ENCODE measurements at regions not wholly inside any gene's neighbourhood (a gene's known extent, or its start where the extent isn't known, plus 50 kb on each side); places are given as distances from the start of the nearest gene placed in this dataset.
"Not testable (repeated sequence)": the region's sequence is repeated elsewhere in the genome, so short reads cannot be mapped to it uniquely, and the experiment has no call there.

DNA sequence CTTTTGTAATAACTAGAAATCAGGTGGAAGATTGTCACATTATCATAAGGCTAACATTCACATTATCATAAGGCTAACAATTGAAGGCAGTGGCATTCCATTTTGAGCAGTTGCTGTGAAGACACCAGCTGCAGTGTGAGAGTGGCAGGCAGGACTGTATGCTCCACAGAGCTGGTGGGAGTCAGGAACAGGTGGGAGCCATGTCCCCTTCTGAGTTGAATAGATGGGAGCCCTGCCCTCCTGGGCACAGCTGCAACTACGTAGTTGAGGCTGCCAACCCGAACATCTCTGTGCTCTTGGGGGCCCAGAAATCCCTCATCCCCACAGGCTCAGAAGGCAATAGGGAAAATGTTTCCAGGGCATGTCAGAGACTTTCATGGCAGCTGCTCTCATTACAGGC is 1627.6 kb downstream of the SI start:
- DNase-seq (ENCODE audit: low spot score), result no peak

DNA sequence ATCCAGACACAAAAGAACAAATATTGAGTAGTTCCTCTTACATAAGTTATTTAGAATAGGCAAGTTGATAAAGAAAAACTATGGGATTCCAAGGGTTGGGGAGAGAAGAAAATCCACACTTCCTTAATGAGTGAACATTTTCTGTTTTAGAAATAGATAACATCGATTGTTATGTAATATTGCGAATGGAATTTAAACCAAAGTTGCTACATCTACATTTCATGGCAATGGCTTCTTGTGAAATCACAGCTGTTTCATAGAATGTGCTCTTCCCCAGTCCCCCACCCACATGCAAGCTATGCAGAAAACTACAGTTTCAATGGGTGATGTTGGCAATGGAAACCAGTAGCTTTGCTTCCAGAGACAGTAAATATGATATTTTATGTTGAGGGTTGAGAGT is 1639.5 kb downstream of the SI start:
- DNase-seq (ENCODE audit: low spot score), result no peak

DNA sequence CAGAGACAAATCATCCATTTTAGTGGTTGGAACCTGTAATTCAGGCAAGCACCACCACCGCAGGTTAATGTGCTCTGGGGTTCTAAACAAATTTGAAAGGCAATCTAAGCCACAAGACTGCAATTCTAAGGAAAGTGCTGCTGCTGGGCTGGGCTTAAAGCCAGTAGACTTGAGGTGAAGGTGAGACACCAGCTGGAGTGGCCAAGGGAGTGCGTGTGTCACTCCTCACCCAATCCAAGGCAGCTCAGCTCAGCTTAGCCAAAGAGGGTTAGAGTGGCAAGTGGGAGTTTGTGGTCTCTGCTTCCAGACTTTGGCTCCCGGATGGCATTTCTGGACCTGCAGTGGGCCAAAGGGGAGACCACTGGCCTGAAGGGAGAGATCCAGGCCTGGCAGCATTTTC is 1655.6 kb downstream of the SI start:
- no peak for DNase-seq (ENCODE audit: low spot score)

DNA sequence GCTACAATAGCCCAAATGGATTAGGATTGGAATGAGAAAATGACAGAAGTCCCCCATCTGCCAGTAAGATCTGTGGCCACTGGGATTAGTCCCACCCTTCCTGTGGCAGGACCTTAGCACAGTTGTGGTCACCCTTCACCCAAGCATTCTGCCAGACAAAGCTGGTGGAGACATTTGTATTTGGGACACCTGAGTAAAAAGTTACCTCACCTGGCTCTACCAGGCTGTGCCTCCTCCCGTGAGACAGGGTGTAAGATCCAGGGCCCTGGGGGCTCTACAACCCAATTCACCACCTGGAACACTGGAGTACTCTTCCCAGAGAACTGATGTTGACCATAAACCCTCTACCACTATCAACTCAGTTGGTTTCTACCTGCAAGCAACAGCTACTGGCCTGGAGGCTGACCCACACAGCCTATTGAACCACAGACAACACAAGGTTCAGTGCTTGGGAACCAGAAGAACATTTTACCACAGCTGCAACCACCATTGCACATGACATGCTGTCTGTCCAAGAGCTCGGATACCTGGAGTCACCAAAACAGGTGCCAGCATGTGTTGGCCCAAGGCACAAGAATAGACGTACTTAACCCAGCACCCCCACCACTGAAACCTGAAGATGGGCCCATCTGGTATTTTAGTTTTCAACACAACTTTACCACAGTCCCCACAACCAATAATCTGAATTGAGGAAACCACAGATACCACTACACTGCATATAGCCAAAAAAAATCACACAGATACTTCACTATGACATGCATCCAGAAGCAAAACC is 1686.7 kb downstream of the SI start:
- no peak for DNase-seq (ENCODE audit: low spot score)

DNA sequence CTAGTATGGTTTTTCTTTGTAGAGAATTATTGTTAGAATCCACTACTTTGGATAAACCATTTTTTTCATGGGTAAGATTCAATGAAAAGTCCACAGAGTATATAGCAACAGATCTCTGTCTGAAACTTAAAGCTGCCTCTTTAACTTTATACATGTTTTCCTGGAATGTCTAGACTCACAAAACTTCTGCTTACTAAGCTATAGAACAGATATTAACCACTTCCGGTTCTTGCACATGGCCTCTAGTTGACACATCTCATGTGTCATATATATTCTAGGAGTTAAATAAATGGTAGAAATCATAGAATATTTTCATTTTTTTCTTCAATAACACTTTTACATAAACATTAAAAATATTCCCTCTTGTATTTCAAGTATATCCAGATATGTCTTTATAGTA is 1693.9 kb downstream of the SI start:
- no peak for DNase-seq (ENCODE audit: low spot score)

DNA sequence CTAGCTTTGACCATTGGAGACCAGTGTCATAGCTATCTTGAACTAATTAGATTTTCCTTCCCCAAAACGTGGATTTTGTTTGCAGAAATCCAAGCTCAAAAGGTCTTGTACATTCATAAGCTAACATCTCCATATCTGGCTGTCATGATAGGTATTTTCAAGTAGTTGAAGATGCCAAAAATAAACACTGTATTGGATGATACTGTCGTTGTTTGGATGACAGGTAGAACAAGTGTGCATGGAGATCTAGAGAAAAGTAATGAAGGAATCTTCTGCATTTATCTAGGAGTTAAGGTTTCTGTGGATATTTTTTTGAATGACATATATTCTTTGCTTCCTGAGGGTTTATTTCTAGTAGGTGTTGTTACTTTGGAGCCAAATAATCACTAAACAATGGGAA is 1696.1 kb downstream of the SI start:
- DNase-seq (ENCODE audit: low spot score), result no peak

DNA sequence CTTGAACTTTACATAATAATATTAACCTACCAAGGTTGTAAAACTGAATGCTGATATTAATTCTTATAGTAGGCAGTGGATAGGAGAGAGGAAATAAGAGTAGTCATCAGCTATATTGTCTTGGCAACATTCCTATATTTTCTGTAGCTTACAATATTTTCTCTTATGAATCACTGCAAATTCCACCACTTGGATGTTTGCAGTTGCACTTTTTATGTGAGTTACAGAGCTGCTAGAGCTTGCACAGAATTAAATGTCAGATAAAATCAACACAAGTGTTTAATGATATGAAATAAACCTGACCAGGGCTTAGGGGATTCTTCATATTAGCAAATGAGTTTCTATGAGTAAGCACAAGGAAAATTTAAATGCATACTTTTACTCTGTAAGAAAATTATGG is 1710.1 kb downstream of the SI start:
- no peak for DNase-seq (ENCODE audit: low spot score)

DNA sequence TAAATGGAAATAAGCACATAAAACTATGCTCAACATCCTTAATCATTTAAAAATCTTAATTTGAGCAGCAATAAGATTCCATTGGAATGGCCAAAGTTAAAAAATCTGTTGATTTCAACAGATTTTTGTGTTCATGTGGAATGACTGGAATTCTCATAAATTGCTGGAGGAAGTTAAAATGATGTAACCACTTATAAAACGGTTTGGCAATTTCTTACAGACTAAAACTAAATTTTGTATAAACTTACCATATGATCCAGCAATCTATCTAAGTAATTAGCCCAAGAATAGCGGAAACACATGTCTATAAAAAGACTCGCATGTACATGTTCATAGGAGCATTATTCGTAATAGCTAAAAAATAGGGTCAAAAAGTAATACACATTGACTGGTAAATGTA is 1713.6 kb downstream of the SI start:
- no peak for DNase-seq (ENCODE audit: low spot score)

DNA sequence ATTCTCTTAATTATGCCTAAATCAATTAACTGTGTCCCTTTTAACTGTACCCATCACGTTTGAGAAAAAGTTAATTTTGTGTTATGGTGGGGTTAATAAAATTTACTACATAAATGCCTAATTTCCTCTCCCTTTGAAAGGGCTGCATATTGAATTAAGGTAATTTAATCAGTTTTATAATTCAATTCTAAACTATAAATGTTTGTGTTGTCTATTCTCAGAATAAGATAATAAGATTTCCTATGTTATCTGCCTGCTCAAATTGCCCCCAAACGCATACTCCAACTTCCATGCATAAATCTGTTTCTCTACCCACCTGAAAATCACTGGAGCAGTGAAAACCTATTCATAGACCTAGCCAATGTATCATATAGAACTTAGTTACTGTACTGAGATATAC is 1716.1 kb downstream of the SI start:
- DNase-seq (ENCODE audit: low spot score), result no peak

DNA sequence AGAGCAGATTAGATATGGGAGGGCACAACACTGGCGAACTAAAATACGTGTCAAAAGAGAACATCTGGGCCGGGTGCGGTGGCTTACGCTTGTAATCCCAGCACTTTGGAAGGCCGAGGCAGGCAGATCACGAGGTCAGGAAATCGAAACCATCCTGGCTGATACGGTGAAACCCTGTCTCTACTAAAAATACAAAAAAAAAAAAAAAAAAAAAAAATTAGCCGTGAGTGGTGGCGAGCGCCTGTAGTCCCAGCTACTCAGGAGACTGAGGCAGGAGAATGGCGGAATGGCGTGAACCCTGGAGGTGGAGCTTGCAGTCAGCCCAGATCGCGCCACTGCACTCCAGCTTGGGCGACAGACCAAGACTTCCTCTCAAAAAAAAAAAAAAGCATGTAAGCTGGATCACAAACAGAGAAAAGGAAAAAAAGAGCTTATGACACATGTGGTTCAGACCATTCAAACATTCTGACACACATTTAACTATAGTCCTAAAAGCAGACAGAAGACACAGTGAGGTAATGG is 1716.9 kb downstream of the SI start:
- not testable (repeated sequence) for DNase-seq (ENCODE audit: low spot score)

DNA sequence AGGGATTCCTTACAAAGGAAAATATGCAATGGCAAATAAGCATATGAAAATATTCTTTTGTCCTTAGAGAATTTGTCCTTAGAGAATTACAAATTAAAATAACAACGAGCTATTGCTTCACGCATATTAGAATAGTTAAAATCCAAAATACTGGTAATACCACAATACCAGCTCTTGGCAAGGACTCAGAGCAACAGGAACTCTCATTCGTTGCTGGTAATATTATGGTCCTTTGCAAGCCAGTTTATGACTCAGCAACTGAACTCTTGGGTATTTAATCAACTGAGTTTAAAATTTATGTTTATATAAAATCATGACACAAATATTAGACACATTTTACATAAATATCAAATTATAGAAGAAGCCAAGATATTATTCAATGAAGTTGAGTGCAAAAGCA is 1730.4 kb downstream of the SI start:
- no peak for DNase-seq (ENCODE audit: low spot score)

DNA sequence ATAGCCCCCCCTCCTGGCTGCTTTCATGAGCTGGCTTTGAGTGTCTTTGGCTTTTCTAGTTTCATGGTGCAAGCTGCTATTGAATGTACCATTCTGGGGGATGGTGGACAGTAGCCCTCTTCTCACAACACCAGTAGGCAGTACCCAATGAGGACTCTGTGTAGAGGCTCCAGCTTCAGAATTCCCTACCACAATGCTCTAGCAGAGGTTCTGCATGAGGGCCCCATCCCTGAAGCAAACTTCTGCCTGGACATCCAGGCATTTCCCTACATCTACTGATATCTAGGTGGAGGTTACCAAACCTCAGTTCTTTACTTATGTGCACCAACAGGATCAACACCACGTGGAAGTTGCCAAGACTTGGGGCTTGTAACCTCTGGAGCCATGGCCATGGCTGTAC is 1742.9 kb downstream of the SI start:
- DNase-seq (ENCODE audit: low spot score), result no peak

DNA sequence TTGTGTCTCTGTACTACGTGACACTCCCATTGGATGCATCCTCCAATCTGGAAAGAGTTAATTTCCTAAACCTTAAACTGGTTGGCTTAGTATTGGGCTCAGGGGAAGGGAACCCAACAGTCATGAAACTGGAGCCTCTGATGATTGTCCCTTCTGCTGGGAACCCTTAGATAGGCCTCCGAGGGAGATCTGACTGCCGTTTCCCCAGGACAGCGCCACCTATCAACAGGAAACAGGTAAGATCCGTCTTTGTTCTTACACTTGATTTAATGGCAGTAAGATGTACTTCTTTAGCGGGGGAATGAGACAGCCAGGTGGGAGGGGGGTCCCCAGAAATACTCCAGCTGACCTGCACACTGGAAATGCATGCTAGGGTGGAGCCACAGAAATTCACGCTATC is 1749.6 kb downstream of the SI start:
- DNase-seq (ENCODE audit: low spot score), result no peak

DNA sequence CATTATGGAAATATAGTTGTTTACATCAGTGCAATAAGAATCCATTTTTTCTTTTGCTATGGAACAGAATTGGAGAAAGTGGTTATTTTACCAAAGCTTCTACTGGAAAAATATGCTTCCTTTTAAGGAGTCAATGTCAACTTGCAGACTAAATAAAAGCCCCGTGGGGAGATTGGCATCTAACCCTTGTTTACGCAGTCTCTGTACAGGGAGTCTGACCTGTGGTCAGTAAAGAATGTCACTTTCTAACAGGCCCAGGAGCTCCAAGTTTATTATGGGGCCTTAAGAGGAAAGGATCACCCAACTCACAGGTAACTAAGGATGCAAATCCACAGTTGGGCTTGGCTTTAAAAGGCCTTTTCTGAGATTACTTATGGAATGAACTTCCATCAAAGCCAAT is 1751.2 kb downstream of the SI start:
- DNase-seq (ENCODE audit: low spot score), result no peak

DNA sequence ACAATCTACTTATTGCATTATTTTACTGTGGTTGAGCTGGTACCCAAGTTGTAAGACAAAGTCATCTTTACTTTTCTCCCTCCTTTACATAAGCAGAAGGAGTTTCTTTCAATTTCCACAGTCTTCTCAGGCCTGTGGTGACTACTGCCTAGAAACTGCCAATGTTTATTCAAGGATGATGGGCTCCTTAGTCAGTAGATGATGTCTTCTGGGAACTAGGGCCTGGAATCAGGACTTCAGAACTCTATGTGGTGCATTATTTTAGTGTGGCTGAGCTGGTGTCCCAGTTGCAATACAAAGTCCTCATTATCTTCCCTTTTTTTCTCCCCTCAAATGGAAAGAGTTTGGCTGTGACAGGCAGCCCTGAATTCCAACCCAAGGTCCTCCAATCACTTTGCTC is 1762.5 kb downstream of the SI start:
- DNase-seq (ENCODE audit: low spot score), result no peak

DNA sequence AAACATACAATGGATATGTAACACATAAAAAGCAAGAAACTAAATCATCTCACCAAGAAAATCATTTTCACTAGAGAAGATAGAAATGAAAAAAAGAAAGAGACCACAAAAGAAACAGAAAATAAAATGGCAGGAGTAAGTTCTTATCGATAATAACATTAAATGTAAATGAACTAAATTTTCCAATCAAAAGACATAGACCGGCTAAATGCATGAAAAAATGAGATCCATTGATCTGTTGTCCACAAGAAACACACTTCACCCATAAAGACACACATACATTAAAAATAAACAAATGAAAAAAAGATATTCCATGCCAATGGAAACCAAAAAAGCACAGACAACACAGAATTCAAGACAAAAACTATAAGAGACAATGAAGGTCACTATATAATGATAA is 1771.9 kb downstream of the SI start:
- DNase-seq (ENCODE audit: low spot score), result no peak

DNA sequence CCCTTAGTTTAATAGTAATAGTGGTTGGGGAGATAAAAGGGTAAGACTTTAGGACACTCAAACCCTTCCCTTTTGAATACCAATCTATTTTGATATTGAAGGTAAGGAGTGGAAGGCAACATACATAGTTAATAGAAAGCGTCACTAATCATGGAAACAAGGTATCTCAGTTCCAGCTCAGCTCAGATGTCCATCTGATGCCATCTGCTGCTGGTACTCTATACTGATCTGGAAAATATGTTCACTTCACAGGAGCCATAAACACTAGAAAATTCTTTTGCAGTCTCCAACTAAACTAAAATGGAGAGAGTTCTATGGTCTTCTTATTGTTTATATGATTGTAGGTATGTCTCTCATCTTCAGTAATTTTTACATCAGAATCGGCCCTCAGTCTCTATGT is 1777.1 kb downstream of the OTOL1 start:
- DNase-seq (ENCODE audit: low spot score), result no peak

DNA sequence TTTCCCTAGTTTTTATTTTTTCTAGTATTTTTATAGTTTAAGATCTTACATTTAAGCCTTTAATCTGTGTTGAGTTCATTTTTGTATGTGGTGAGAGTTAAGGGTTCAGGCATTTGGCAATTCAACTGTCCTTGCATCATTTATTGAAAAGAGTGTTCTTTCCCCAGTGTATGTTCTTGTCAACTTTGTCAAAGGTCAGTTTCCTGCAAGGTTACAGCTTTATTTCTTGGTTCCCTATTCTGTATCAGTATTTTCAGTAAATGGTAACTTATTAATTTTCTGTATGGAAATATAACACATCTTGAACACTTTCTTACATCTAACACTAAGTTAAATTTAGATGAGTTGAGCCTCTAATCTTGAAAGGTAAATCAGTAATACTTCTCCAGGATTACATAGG is 1770.1 kb downstream of the OTOL1 start:
- DNase-seq (ENCODE audit: low spot score), result no peak

DNA sequence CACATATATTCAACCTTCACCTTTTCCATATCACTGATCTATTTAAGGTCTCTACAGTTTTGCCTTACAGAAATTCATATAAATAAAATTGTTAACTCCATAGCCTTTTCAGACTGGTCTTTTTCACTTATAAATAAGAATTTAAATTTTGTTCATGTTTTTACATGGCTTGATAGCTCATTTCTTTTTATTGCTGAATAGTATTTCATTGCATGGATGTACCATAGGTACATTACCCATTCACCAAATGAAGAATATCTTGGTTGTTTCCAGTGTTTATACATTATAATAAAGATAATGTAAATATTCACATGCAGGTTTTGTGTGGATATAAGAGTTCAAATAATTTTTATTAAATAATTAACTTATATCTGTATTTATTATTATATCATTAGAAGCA is 1765.0 kb downstream of the OTOL1 start:
- no peak for DNase-seq (ENCODE audit: low spot score)

DNA sequence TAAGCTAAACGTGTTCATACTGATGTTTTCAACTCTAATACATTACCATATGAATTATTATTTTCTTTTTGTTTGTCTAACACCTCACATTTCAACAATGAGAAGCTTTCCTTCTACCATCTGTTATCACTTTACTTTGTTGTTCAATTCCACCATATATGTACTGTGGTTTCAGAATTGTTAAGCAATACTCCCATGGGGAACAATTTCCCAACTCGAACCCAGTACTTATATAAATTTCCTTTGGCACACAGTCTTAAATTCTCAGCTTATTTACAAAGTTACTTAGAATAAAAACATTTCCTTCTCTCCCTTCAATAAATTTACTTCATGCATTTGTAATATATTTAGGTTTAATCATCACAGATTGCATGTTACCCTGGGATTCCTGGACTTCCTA is 1764.4 kb downstream of the OTOL1 start:
- no peak for DNase-seq (ENCODE audit: low spot score)

DNA sequence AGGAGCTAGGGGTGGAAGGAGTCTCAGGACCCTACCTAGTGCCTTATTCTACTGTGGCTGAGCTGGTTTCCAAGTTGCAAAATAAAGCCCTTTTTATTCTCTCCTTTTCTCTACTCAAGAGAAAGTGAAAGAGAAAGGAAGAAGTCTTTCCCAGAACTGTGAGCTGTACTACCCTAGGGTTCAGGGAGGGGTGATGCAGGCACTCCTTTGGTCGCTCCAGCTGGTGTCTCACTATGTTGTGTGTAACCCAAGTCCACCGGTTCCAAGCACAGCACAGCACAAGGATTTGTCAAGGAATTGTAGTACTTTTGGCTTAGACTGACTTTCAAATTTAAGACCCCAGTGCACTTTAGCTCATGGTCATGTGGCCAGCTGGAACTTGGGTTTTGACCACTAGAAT is 1721.7 kb downstream of the OTOL1 start:
- DNase-seq (ENCODE audit: low spot score), result no peak

DNA sequence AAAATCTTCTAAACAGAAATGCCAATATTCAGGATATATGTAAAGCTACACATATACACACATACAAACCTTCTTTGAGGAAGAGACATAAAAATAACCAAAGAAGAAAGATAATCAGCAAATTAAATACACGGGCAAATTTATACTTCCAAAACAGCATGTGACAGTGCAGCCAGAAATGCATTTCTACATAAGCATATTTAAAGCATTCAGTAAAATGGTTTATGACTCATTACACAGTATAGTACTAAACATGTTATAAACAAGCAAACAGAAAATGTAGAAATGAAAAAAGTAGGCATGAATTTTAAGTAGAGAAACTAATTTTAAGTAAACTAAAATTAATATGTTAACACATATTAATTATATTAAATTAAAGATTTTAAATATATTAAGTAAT is 1717.2 kb downstream of the OTOL1 start:
- DNase-seq (ENCODE audit: low spot score), result no peak

DNA sequence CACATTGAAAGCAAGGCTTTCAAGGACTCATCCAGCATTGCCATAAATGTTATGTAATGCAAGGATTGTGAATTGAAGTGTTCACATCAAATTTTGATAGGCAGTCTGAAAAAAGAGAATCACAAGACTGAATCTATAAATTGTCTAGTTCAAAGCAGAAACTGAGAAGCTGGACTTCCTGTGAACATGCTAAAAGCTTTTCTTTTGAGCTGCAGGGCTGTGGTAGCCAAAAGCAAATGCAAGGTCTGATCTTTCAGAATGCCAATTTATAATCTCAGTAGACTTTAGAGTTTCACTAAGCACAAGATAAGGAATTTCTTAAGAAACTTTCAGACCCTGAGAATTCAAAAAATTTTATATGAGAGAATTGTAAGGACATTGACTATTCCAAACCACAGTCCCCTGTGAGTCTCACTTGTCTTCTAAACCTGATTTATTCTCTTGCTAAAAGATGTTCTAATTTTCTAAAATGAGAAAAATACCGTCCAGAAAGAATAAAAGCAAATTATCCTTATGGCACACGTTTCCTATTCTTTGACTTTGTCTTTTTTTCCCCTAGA is 1700.3 kb downstream of the OTOL1 start:
- no peak for DNase-seq (ENCODE audit: low spot score)

DNA sequence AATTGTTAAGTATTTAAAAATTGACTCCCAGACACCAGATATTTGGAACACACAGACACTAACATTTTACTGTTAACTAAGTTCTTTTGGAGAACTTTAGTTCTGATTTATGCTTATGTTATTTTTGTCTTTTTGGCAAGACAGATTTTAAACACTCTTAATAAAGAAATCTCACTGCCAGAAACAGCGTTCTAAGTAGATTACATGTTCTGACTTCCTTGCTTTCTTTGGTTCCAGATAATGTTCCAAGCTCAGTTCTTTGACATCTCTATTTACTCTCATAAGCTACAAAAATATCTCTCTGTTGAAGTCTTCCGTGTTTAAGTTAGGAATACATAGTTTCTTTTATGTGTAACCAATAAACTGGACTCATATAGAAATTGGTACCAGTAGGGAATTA is 1699.6 kb downstream of the OTOL1 start:
- DNase-seq (ENCODE audit: low spot score), result no peak

Data from Ammon's horn (tissue), 1 donor.